PC-9 (cell line): ENCODE measurements at regions not wholly inside any gene's neighbourhood (a gene's known extent, or its start where the extent isn't known, plus 50 kb on each side); places are given as distances from the start of the nearest gene placed in this dataset.
A peak's percentile ranks its signal among the peaks of the same experiment; 100 is the strongest.

Experiments
- EZH2 ChIP-seq: fragments of 200-600 bp; sonication (generic); IDR thresholded peaks from 2 replicates; pipeline ENCODE4 v1.8.0; 2017; ENCODE audit warnings: antibody characterized with exemption, low read depth
- TF ChIP-seq, protein P1 (sequence below): fragments of 200-600 bp; sonication (generic); conservative IDR thresholded peaks from 2 replicates; pipeline ENCODE4 v1.6.1; 2017; ENCODE audit warnings: mixed run types, antibody characterized with exemption, mild to moderate bottlenecking, moderate library complexity

DNA sequence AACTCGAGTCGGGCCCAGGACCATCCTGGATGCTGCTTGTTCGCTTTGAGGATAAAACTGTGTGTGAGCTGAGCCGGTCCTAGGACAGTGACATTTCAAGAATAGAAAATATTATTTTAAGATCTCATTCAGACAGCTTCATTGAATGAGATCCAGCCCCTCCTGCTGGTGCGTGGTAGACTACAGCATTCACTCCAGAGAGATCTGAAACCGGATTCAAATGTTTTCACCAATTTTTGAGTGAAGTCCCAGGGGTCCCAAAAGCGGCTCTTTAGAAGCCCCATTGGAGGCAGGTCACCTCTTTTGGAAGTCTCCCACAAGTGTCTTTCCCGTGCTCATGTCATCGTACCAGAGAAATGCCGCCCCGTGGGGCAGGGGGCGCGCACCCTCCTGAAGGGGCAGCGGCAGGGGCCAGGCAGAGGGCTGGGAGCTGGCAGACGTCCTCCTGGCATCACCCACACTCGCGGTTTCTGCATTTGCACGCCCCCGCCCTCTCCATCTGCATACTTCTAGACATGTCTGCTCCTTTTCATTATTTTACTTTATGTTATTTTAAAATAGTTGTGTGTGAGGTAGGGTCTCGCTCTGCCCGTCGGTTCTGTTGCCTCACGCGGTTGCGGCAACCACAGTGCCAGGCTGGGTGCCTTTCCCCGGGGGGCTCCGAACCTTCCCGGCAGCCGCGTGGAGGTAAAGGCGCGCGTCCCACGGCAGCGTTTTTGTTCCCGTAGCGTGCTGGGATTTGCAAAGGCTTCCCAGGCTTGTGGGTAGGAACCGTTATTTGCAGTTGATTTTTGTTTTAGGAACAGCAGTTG is 52.3 kb upstream of the DPYSL4 start:
- TF ChIP-seq, protein P1, sequence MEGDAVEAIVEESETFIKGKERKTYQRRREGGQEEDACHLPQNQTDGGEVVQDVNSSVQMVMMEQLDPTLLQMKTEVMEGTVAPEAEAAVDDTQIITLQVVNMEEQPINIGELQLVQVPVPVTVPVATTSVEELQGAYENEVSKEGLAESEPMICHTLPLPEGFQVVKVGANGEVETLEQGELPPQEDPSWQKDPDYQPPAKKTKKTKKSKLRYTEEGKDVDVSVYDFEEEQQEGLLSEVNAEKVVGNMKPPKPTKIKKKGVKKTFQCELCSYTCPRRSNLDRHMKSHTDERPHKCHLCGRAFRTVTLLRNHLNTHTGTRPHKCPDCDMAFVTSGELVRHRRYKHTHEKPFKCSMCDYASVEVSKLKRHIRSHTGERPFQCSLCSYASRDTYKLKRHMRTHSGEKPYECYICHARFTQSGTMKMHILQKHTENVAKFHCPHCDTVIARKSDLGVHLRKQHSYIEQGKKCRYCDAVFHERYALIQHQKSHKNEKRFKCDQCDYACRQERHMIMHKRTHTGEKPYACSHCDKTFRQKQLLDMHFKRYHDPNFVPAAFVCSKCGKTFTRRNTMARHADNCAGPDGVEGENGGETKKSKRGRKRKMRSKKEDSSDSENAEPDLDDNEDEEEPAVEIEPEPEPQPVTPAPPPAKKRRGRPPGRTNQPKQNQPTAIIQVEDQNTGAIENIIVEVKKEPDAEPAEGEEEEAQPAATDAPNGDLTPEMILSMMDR: 0 out of 2 replicates have a peak, but pooled peaks have one; percentile 21
- no peak for TF ChIP-seq EZH2
